AG09309 (cell line): ENCODE measurements at regions not wholly inside any gene's neighbourhood (a gene's known extent, or its start where the extent isn't known, plus 50 kb on each side); places are given as distances from the start of the nearest gene placed in this dataset.

Experiments used
- DNase-seq: peaks from one replicate; pipeline ENCODE4 v3.0.0-alpha.2; 2010; ENCODE audit warnings: low read depth
- H3K4me3 ChIP-seq: 2 replicates; pipeline ENCODE4 v1.5.1; 2011; ENCODE audit warnings: mild to moderate bottlenecking, low read depth, low read length, moderate library complexity; ENCODE audit not compliant: control insufficient read depth
- CTCF ChIP-seq: IDR thresholded peaks from 2 replicates; pipeline ENCODE4 v1.5.1; 2011; ENCODE audit warnings: mild to moderate bottlenecking, low read depth, low read length, inconsistent platforms; ENCODE audit not compliant: insufficient read depth, control insufficient read depth; ENCODE audit errors: missing control alignments

GRCh38 chr2:2757764-2758163 is 426.7 kb upstream of the MYT1L start:
- H3K4me3 ChIP-seq: no peak overlapping the region
- DNase-seq: no peak
- TF ChIP-seq CTCF: no peak

GRCh38 chr2:2756886-2757285 is 425.8 kb upstream of the MYT1L start:
- no peak for DNase-seq
- TF ChIP-seq CTCF: no peak
- no peak overlapping the region for H3K4me3 ChIP-seq

GRCh38 chr2:2755990-2756389 is 424.9 kb upstream of the MYT1L start:
- H3K4me3 ChIP-seq: no peak overlapping the region
- TF ChIP-seq CTCF: no peak
- DNase-seq: no peak

- no peak overlapping the region for H3K4me3 ChIP-seq
- no peak for DNase-seq
- no peak for TF ChIP-seq CTCF
These were observed 423.9 kb upstream of the MYT1L start for GRCh38 chr2:2754940-2755339.

- H3K4me3 ChIP-seq: no peak overlapping the region
- no peak for TF ChIP-seq CTCF
- DNase-seq: no peak
These were observed 420.7 kb upstream of the MYT1L start for GRCh38 chr2:2751715-2752315.

GRCh38 chr2:2750867-2751714 is 420.0 kb upstream of the MYT1L start:
- no peak for TF ChIP-seq CTCF
- no peak overlapping the region for H3K4me3 ChIP-seq
- DNase-seq: no peak
